ENCODE measurements at regions not wholly inside any gene's neighbourhood (a gene's known extent, or its start where the extent isn't known, plus 50 kb on each side); places are given as distances from the start of the nearest gene placed in this dataset.
A peak's percentile ranks its signal among the peaks of the same experiment; 100 is the strongest.

- TF ChIP-seq CTCF (conservative IDR thresholded peaks at IDR 0.05) = no peak
- H3K27ac ChIP-seq = peak overlapping the region; percentile 34
Observed at GRCh38 chr12:130063866-130064265, 98.4 kb upstream of the FZD10 start.

- no peak for TF ChIP-seq CTCF (conservative IDR thresholded peaks at IDR 0.05)
- peak overlapping the region; percentile 34; the same call in 1 of the 2 replicates for H3K27ac ChIP-seq
Observed at GRCh38 chr12:130064999-130065398, 97.3 kb upstream of the FZD10 start.

- no peak for TF ChIP-seq CTCF (conservative IDR thresholded peaks at IDR 0.05)
Observed at GRCh38 chr12:130066742-130067141, 95.5 kb upstream of the FZD10 start.

GRCh38 chr12:130068741-130069140 lies 93.5 kb upstream of the FZD10 start:
- no peak overlapping the region for H3K27ac ChIP-seq
- no peak for TF ChIP-seq CTCF (conservative IDR thresholded peaks at IDR 0.05)

More at GRCh38 chr12:130066742-130067141, 95.5 kb upstream of the FZD10 start:
- no peak overlapping the region for H3K27ac ChIP-seq

GRCh38 chr12:130070126-130070611 lies 92.1 kb upstream of the FZD10 start:
- no peak for TF ChIP-seq CTCF (conservative IDR thresholded peaks at IDR 0.05)
- H3K27ac ChIP-seq = no peak overlapping the region

- no peak for TF ChIP-seq CTCF (conservative IDR thresholded peaks at IDR 0.05)
- no peak overlapping the region for H3K27ac ChIP-seq
Observed at GRCh38 chr12:130073721-130074120, 88.5 kb upstream of the FZD10 start.

GRCh38 chr12:130074661-130075406 lies 87.4 kb upstream of the FZD10 start:
- no peak overlapping the region for H3K27ac ChIP-seq
- TF ChIP-seq CTCF (conservative IDR thresholded peaks at IDR 0.05) = no peak

Measured in VCaP (cell line).